B cell (primary cell): ENCODE measurements at regions not wholly inside any gene's neighbourhood (a gene's known extent, or its start where the extent isn't known, plus 50 kb on each side); places are given as distances from the start of the nearest gene placed in this dataset.

Experiments used
- ATAC-seq: fragments of 200-7000 bp; cut with Tn5 transposase; one replicate; pipeline ENCODE4 v1.10.0; 2021; ENCODE audit warnings: low read depth, mild to moderate bottlenecking, moderate number of reproducible peaks, moderate library complexity
- CTCF ChIA-PET: fragments of 350-600 bp; sonication (Branson Sonifier 250); formaldehyde crosslinking; loops from one replicate; lab custom pipeline; 2021; ENCODE audit warnings: antibody characterized with exemption, inconsistent platforms; lab: Charles Lee
- POLR2A ChIA-PET: fragments of 350-600 bp; sonication (Branson Sonifier 250); formaldehyde crosslinking; loops from one replicate; lab custom pipeline; 2021; ENCODE audit warnings: antibody characterized with exemption; lab: Charles Lee
- DNase-seq: peaks from one replicate; pipeline ENCODE4 v3.0.0; 2013
- H2AFZ ChIP-seq: 2 replicates; pipeline ENCODE4 v1.6.1; 2012; ENCODE audit warnings: mild to moderate bottlenecking, low read depth, low read length; ENCODE audit not compliant: insufficient read depth, poor library complexity, severe bottlenecking
- H3K27ac ChIP-seq, 2 donors: 1 replicate in 1 of 2; 2 replicates in 1 of 2; pipeline ENCODE4 v1.5.1; 2012 to 2013; ENCODE audit warnings: low read length in 2 of 2, mild to moderate bottlenecking in 2 of 2, moderate library complexity in 1 of 2
- H3K27me3 ChIP-seq, 4 experiments: fragments of 200-600 bp in 1 of 4; sonication (generic) in 1 of 4; replicated peaks in 1 of 4; 1 replicate in 2 of 4; 2 replicates in 2 of 4; pipeline versions ENCODE4 v1.6.1 to v1.7.0; 2013 to 2016; ENCODE audit warnings: low read length in 3 of 4, mild to moderate bottlenecking in 2 of 4, mixed read lengths in 1 of 4, moderate library complexity in 1 of 4; ENCODE audit not compliant: insufficient read depth in 4 of 4, control insufficient read depth in 3 of 4; ENCODE audit errors: control extremely low read depth in 1 of 4
- H3K36me3 ChIP-seq, 2 experiments: replicated peaks in 1 of 2; 1 replicate in 1 of 2; 2 replicates in 1 of 2; pipeline versions ENCODE4 v1.6.1 to v1.7.1; 2013; ENCODE audit warnings: low read length in 1 of 2; ENCODE audit not compliant: insufficient read depth in 2 of 2, control insufficient read depth in 1 of 2; ENCODE audit errors: control extremely low read depth in 1 of 2, extremely low read depth in 1 of 2
- H3K4me1 ChIP-seq, 2 donors: fragments of 200-600 bp in 1 of 2; sonication (generic) in 1 of 2; 1 replicate in 1 of 2; 2 replicates in 1 of 2; pipeline versions ENCODE4 v1.5.1 to v1.6.1; 2013 to 2017; ENCODE audit warnings: low read length in 2 of 2; ENCODE audit not compliant: control insufficient read depth in 2 of 2, insufficient read depth in 2 of 2
- H3K4me2 ChIP-seq: replicated peaks from 2 replicates; pipeline ENCODE3; 2012; ENCODE audit warnings: mild to moderate bottlenecking, low read depth, low read length; ENCODE audit not compliant: poor library complexity, severe bottlenecking
- H3K4me3 ChIP-seq, 5 experiments: fragments of 200-600 bp in 1 of 5; sonication (generic) in 1 of 5; 1 replicate in 3 of 5; 2 replicates in 2 of 5; pipeline versions ENCODE4 v1.5.1 to v1.7.0; 2011 to 2016; ENCODE audit warnings: low read length in 4 of 5, mild to moderate bottlenecking in 4 of 5, low read depth in 2 of 5, control low read depth in 1 of 5, moderate library complexity in 1 of 5; ENCODE audit not compliant: insufficient read depth in 1 of 5; ENCODE audit errors: control extremely low read depth in 1 of 5, extremely low read depth in 1 of 5
- H3K79me2 ChIP-seq: fragments of 200-600 bp; sonication (generic); one replicate; pipeline ENCODE4 v1.6.0; 2016; ENCODE audit warnings: low read length; ENCODE audit not compliant: control insufficient read depth, insufficient read depth
- H3K9ac ChIP-seq: fragments of 200-600 bp; sonication (generic); 2 replicates; pipeline ENCODE4 v1.6.1; 2017; ENCODE audit warnings: mild to moderate bottlenecking, low read length, moderate library complexity
- H3K9me3 ChIP-seq, 3 donors: one replicate each; pipeline versions ENCODE4 v1.6.1 to v1.7.1; 2013; ENCODE audit warnings: low read length in 2 of 3; ENCODE audit not compliant: control insufficient read depth in 2 of 3, insufficient read depth in 1 of 3; ENCODE audit errors: control extremely low read depth in 1 of 3
- H4K20me1 ChIP-seq: 2 replicates; pipeline ENCODE4 v1.6.0; 2012; ENCODE audit warnings: mild to moderate bottlenecking, low read length; ENCODE audit not compliant: insufficient read depth, control insufficient read depth, poor library complexity, severe bottlenecking
- H3K27ac Mint-ChIP-seq: one replicate; pipeline ENCODE4 v1.8.0; 2021; ENCODE audit warnings: mixed read lengths
- H3K27me3 Mint-ChIP-seq: one replicate; pipeline ENCODE4 v1.8.0; 2021; ENCODE audit warnings: mixed read lengths
- H3K4me1 Mint-ChIP-seq: one replicate; pipeline ENCODE4 v1.8.0; 2021; ENCODE audit warnings: mixed read lengths
- H3K4me3 Mint-ChIP-seq: one replicate; pipeline ENCODE4 v1.8.0; 2021; ENCODE audit warnings: mixed read lengths
- H3K9me3 Mint-ChIP-seq: one replicate; pipeline ENCODE4 v1.8.0; 2022; ENCODE audit warnings: mixed read lengths; ENCODE audit not compliant: insufficient read depth
- EZH2 ChIP-seq: IDR thresholded peaks from 2 replicates; pipeline ENCODE4 v1.6.1; 2012; ENCODE audit warnings: borderline replicate concordance, low read depth, mild to moderate bottlenecking, moderate library complexity, low read length; ENCODE audit not compliant: insufficient read depth, poor library complexity, severe bottlenecking
- WGBS: methylation state at CpG from one replicate; pipeline ENCODE4 v1.1.5; 2013; ENCODE audit warnings: missing lambda C conversion rate; ENCODE audit not compliant: insufficient coverage; 5-methylcytosine and 5-hydroxymethylcytosine counted together
- intact Hi-C: fragments of 100-400 bp; cut with micrococcal nuclease; formaldehyde crosslinking; loops from one replicate; pipeline ENCODE4 v1.10.0; 2022
- TF ChIP-seq, protein P1 (sequence below): fragments of 200-600 bp; IDR thresholded peaks from one replicate; pipeline ENCODE4 v1.8.0; 2022; ENCODE audit warnings: antibody characterized with exemption, mild to moderate bottlenecking

DNA sequence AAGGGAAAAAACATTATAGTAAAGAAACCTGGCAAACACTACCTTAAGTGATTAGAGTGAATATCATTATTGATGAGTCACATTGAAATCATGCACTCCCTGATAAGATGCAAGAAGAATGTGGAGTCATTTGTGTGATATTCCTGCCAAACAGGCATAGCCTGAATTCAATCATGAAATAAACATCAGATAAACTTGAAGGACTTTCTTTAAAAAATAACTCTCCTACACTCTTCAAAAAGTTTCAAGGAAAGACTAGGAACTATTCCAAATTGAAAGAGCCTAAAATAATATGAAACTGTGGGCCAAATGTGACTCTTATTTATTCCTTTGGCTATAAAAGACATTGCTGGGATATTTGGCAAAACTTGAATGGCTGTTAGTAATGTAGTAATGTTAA is 625.7 kb upstream of the LMCD1 start:
- H3K27me3 Mint-ChIP-seq: no peaks in the 10 kb centered on the region
- Histone ChIP-seq H3K4me1 (no peaks in the 10 kb centered on the region), H3K27ac (no peak overlapping the region), H4K20me1 (no peaks in the 10 kb centered on the region), H3K4me3 (no peak overlapping the region), H3K27me3 (no peaks in the 10 kb centered on the region), H3K79me2 (no peaks in the 10 kb centered on the region), H3K4me2 (no peak overlapping the region), H2AFZ (no peak overlapping the region), H3K9ac (no peak overlapping the region), H3K36me3 (no peaks in the 10 kb centered on the region), H3K9me3 (peaks cover 0 to 7% (median 0%) of the 10 kb centered on the region in 3 donors)
- TF ChIP-seq, protein P1, sequence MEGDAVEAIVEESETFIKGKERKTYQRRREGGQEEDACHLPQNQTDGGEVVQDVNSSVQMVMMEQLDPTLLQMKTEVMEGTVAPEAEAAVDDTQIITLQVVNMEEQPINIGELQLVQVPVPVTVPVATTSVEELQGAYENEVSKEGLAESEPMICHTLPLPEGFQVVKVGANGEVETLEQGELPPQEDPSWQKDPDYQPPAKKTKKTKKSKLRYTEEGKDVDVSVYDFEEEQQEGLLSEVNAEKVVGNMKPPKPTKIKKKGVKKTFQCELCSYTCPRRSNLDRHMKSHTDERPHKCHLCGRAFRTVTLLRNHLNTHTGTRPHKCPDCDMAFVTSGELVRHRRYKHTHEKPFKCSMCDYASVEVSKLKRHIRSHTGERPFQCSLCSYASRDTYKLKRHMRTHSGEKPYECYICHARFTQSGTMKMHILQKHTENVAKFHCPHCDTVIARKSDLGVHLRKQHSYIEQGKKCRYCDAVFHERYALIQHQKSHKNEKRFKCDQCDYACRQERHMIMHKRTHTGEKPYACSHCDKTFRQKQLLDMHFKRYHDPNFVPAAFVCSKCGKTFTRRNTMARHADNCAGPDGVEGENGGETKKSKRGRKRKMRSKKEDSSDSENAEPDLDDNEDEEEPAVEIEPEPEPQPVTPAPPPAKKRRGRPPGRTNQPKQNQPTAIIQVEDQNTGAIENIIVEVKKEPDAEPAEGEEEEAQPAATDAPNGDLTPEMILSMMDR: no peak
- POLR2A ChIA-PET: no interaction called here
- CTCF ChIA-PET: no interaction called here
- no peaks in the 10 kb centered on the region for H3K4me1 Mint-ChIP-seq
- H3K27ac Mint-ChIP-seq: no peak overlapping the region
- intact Hi-C loops: no loop called here
- DNase-seq (no peak), ATAC-seq (no peak)
- H3K4me3 Mint-ChIP-seq: no peak overlapping the region
- no peaks in the 10 kb centered on the region for H3K9me3 Mint-ChIP-seq

DNA sequence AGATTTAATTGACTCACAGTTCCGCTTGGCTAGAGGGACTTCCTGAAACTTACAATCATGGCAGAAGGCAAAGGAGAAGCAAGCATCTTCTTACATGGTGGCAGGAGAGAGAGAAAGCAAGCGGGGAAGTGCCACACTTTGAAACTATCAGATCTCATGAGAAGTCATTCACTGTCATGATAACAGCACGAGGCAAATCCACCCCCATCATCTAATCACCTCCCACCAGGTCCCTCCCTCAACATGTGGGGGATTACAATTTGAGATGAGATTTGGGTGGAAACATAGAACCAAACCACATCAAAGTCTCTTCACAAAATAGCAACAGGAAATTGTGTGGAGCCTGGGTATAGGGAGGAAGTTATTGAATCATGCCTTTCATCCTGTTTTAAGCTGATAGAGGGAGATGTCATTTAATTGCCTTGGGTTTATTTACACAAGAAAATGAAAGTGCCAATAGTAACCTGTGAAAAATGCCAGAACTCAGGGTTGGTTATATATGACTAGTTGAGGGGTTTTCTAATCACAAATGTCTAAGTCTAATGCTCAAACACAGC is 624.8 kb upstream of the LMCD1 start:
- WGBS: 0% methylated on average over 2 of the region's 3 CpGs
- Mint-ChIP-seq H3K27ac (no peak overlapping the region), H3K9me3 (peaks cover 3% of the 10 kb centered on the region), H3K4me1 (no peaks in the 10 kb centered on the region), H3K27me3 (no peaks in the 10 kb centered on the region), H3K4me3 (no peak overlapping the region)
- Histone ChIP-seq H3K4me1 (no peaks in the 10 kb centered on the region), H3K9ac (no peak overlapping the region), H3K36me3 (no peaks in the 10 kb centered on the region), H2AFZ (no peak overlapping the region), H3K9me3 (peaks cover 0 to 7% (median 0%) of the 10 kb centered on the region in 3 donors), H3K27me3 (no peaks in the 10 kb centered on the region), H3K4me3 (no peak overlapping the region), H3K4me2 (no peak overlapping the region), H4K20me1 (no peaks in the 10 kb centered on the region), H3K27ac (no peak overlapping the region), H3K79me2 (no peaks in the 10 kb centered on the region)
- ATAC-seq: no peak
- POLR2A ChIA-PET: no interaction called here
- DNase-seq: no peak
- TF ChIP-seq, protein P1: no peak
- TF ChIP-seq EZH2: no peak
- CTCF ChIA-PET: no interaction called here
- intact Hi-C loops: no loop called here
